Stimulated activated CD4-positive, alpha-beta T cell treated with anti-CD3 and anti-CD28 coated beads, Interleukin-12 subunit alpha, Interleukin-12 subunit beta, amount 100 ng/mL, for 24 hours (primary cell): ENCODE measurements at regions not wholly inside any gene's neighbourhood (a gene's known extent, or its start where the extent isn't known, plus 50 kb on each side); places are given as distances from the start of the nearest gene placed in this dataset.
A peak's percentile ranks its signal among the peaks of the same experiment; 100 is the strongest.
"Not testable (repeated sequence)": the region's sequence is repeated elsewhere in the genome, so short reads cannot be mapped to it uniquely, and the experiment has no call there.

Experiments used
- DNase-seq, 2 experiments: peaks; one replicate each; pipeline ENCODE4 v3.0.0-alpha.2; 2020; ENCODE audit warnings: low read depth in 2 of 2

DNA sequence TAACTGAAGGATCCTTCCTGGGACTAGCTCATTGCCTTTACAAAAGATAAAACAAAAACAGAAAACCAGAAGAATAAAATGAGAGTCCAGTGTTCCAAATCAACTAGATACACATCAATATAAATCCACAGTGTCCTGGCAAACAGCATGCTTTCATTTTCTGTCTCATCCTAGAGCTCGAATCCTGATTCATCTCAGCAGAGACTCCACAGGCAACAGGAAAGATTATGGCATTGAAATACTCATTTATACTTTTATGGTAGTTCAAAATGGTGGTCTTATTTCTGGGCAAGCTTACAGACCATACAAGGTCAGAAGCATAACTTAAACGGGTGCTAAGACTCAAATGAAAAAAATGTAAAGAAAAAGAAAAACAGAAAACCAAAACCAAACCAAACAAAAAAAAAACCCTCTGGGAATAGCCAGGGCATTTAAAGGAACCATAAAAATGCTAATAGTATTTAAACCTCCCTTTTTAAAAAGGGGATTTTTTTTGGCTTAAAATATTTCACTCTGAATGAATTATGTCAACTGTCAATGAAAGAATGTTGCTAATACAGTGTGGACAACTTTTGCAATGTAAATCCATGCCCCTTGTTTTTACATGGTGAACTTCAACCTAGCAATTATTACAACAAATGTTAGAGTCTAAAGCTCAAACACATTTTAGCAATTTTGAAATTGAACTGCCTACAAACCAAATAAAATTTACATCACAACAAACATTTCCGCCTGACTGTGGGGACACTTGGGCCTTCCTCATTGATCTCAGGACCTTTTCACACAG is 57.9 kb downstream of the GPR101 start:
- DNase-seq: no peak

- DNase-seq: no peak
Observed at GRCh38 chrX:136967966-136968365, 65.8 kb downstream of the GPR101 start.

GRCh38 chrX:136963973-136964372 is 69.8 kb downstream of the GPR101 start:
- no peak for DNase-seq

DNA sequence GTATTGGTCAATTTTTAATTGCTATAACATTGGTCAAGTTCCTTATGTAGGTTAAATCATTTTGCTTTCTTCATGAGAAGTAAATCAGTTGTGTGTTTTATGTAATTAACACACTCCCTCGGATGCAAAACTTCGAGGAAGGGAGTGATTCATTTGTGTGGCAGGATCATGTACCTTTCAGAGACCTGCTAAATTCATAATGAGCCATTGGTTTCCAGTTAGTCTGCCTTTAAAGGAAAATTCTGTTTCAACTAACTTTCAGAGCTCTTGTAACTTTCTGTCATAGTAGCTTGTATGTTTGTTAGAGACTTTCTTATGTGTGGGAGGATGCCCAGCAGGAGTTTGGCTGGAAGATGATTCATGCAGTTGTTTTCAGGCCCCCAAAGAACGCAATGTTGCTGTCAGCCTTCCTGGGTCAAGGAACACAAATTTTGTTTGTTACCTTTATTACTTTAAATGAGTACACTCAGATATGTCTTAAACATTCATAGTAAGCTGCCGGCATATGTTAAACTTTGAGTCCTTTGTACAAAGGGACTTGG is 72.1 kb downstream of the GPR101 start:
- no peak for DNase-seq

DNA sequence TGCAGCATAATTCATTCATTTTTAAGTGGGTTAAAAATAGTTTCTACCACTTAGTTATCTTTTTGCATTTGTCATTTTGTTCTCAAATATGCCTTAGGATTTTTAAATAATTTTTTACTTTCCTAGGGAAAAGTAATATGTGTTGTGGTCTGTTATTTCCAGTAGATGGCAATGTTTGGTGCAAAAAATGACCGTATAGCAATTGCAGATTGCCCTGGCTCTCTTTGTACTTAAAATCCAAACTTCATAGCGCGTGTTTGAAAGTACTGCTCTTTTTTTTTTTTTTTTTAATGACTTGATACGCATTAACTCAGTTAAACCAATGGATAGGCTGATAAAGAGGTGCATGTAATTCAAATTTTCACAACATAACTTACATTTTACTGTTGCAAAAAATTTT is 74.4 kb upstream of the RBMX start:
- no peak for DNase-seq

DNA sequence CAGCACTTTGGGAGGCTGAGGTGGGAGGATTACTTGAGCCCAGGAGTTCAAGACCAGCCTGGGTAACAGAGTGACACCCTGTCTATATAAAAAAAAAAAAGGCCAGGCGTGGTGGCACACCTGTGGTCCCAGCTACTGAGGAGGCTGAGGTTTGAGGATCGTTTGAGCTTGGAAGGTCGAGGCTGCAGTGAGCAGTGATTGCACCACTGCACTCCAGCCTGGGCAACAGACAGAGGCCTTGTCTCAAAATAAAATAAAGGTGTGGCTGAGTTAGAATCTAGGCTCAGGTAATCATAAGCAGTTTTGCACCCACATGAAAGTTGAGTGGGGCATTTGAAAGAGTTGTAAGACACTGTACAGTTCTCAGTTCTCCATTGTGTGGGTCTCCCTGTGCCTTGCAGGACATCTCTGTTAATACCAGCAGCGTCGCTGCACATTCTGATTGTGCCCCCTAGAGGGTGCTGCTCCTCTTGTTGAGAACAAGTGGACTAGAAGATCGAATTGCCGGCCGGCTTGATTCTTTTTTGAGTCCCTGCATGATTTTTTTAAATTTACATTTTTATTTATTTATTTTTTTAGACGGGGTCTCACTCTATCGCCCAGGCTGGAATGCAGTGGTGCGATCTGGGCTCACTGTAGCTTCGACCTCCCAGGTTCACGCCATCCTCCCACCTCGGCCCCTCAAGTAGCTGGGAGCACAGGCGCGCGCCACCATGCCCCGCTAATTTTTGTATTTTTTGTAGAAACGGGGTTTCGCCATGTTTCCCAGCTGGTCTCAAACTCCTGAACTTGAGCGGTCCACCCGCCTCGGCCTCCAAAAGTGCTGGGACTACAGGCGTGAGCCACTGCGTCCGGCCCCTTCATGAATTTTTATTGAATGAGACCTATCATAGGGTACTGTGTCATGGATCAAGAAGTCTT is 73.6 kb upstream of the RBMX start:
- peak; percentile 13 to 47 for DNase-seq

DNA sequence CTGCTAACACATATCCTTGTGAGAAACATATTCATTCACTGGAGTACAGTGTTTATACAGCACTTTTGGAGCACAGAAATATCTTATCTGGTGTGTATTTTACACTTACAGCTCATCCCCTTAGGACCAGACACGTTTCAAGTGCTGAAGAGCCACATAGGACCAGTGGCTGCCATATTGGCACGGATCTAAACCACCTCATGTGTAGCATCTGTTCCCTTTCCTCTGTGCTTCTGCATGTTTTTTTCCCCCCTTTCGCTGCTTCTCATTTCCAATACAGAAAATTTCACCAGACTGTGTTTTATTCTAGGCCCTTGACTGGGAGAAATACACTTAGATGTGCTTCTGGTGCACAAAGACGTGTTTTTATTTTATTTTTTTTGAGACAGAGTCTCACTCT is 69.7 kb upstream of the RBMX start:
- no peak for DNase-seq

DNA sequence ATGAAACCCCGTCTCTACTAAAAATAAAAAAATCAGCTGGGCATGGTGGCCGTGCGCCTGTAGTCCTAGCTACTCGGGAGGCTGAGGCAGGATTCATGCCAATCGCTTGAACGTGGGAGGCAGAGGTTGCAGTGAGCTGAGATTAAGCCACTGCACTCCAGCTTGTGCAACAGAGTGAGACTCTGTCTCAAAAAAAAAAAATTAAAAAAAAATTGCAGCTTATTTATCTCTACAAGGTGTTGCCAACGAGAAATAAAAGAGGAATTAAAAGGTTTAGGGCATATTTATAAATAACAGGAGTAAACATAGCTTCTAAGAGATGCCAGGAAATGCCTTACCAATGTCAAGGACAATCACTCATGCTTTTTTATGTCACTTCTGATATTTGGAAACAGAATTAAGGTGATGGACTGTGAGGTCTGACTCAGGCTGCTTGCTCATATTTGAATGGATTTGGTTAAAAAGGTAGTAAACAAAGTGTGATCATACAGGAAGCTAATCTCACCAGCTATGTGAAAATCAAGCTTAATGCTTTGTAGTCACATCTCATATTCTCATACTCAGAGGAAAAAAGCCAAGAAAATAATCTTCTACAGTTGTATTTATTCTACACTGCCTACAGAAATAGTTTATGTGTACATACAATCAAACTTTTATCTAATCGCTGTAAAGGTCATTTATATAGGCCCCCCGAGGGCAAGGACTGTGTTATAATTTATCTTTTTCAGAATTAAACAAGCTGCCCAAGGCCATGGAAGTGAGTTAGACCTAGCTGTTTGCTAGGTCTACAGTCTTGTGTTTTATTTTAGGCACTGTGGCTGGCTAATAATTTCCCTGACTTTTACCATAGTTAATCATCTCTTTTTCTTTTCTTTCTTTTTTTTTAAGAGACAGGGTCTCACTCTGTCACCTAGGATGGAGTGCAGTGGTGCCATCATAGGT is 61.1 kb upstream of the RBMX start:
- DNase-seq: no peak

GRCh38 chrX:136936183-136936549 is 55.6 kb upstream of the RBMX start:
- no peak for DNase-seq

GRCh38 chrX:136935533-136936182 is 55.1 kb upstream of the RBMX start:
- DNase-seq: not testable (repeated sequence)

GRCh38 chrX:136934652-136935051 is 54.1 kb upstream of the RBMX start:
- not testable (repeated sequence) for DNase-seq

GRCh38 chrX:136933611-136934145 is 53.2 kb upstream of the RBMX start:
- no peak for DNase-seq

DNA sequence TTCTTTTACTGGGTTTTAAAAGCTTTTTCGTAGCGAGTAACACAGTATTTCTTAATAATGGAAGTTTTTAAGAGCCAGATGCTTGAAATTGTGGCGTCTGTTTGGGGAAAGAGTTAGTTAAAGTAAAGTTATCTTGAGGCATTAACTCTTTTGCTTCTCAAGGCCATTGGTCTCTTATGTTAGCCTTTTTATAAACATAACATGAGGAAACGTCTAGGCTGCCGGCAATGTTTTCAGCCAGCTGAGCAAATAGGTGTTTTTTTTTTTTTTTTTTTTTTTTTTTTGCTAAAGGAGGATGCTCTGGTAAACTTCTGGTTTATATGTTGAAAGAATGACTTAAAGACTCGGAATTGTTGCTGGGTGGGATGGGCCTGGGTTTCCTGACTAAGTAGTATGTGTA is 51.1 kb upstream of the RBMX start:
- no peak for DNase-seq
